Smooth muscle cell (in vitro differentiated cells): ENCODE measurements at regions not wholly inside any gene's neighbourhood (a gene's known extent, or its start where the extent isn't known, plus 50 kb on each side); places are given as distances from the start of the nearest gene placed in this dataset.

Experiments
- DNase-seq: peaks from one replicate; lab custom pipeline; 2025; ENCODE audit not compliant: unreplicated experiment; lab: John Stamatoyannopoulos, UW
- H2AFZ ChIP-seq: fragments of 200-600 bp; sonication (generic); 2 replicates; pipeline ENCODE4 v1.6.0; 2016; ENCODE audit warnings: antibody characterized with exemption, low read depth, mild to moderate bottlenecking
- H3F3A ChIP-seq: fragments of 200-600 bp; sonication (generic); 2 replicates; pipeline ENCODE4 v1.6.0; 2017; ENCODE audit warnings: antibody characterized with exemption, low read depth
- H3K27ac ChIP-seq: fragments of 200-600 bp; sonication (generic); 2 replicates; pipeline ENCODE4 v1.5.1; 2016; ENCODE audit warnings: low read depth, mild to moderate bottlenecking
- H3K27me3 ChIP-seq: fragments of 200-600 bp; sonication (generic); 2 replicates; pipeline ENCODE4 v1.6.1; 2016; ENCODE audit warnings: low read depth, mild to moderate bottlenecking
- H3K36me3 ChIP-seq: fragments of 200-600 bp; sonication (generic); 2 replicates; pipeline ENCODE4 v1.5.1; 2016; ENCODE audit warnings: low read depth
- H3K4me1 ChIP-seq: fragments of 200-600 bp; sonication (generic); 2 replicates; pipeline ENCODE4 v1.5.1; 2016; ENCODE audit warnings: low read depth
- H3K4me2 ChIP-seq: fragments of 200-600 bp; sonication (generic); 2 replicates; pipeline ENCODE4 v1.6.0; 2016; ENCODE audit warnings: mild to moderate bottlenecking
- H3K4me3 ChIP-seq: fragments of 200-600 bp; sonication (generic); 2 replicates; pipeline ENCODE4 v1.5.1; 2016; ENCODE audit warnings: mild to moderate bottlenecking
- H3K79me2 ChIP-seq: fragments of 200-600 bp; sonication (generic); 2 replicates; pipeline ENCODE4 v1.6.0; 2016; ENCODE audit warnings: low read depth, mild to moderate bottlenecking
- H3K9ac ChIP-seq: fragments of 200-600 bp; sonication (generic); 2 replicates; pipeline ENCODE4 v1.6.0; 2016; ENCODE audit warnings: low read depth
- H3K9me3 ChIP-seq: fragments of 200-600 bp; sonication (generic); replicated peaks from 2 replicates; pipeline ENCODE4 v1.5.1; 2016; ENCODE audit warnings: low read depth
- H4K20me1 ChIP-seq: fragments of 200-600 bp; sonication (generic); 2 replicates; pipeline ENCODE4 v1.6.0; 2016; ENCODE audit warnings: low read depth
- CTCF ChIP-seq: fragments of 200-600 bp; sonication (generic); IDR thresholded peaks from 2 replicates; pipeline ENCODE4 v1.5.1; 2017; ENCODE audit warnings: borderline replicate concordance, mild to moderate bottlenecking, antibody characterized with exemption; ENCODE audit not compliant: insufficient read depth, poor library complexity, severe bottlenecking
- WGBS: methylation state at CpG from one replicate; pipeline ENCODE4 v1.1.7; 2016; ENCODE audit warnings: low lambda C conversion rate; 5-methylcytosine and 5-hydroxymethylcytosine counted together

- TF ChIP-seq CTCF = no peak
- Histone ChIP-seq H3K9ac (no peak overlapping the region), H3K4me3 (no peak overlapping the region), H3K4me1 (no peaks in the 10 kb centered on the region), H4K20me1 (no peaks in the 10 kb centered on the region), H3K9me3 (no peaks in the 10 kb centered on the region), H3K27ac (no peak overlapping the region), H3K79me2 (no peaks in the 10 kb centered on the region), H3F3A (no peaks in the 10 kb centered on the region), H2AFZ (no peak overlapping the region), H3K27me3 (no peaks in the 10 kb centered on the region), H3K36me3 (no peaks in the 10 kb centered on the region), H3K4me2 (no peak overlapping the region)
- WGBS = 74% methylated on average over 1 of the region's 1 CpG
- no peak for DNase-seq
Observed at GRCh38 chr17:69620363-69620762, 205.9 kb downstream of the MAP2K6 start.

GRCh38 chr17:69625474-69625873, 211.0 kb downstream of the MAP2K6 start:
- DNase-seq = no peak
- Histone ChIP-seq H3F3A (no peaks in the 10 kb centered on the region), H3K79me2 (no peaks in the 10 kb centered on the region), H3K9ac (no peak overlapping the region), H3K4me1 (no peaks in the 10 kb centered on the region), H3K4me2 (no peak overlapping the region), H3K27ac (no peak overlapping the region), H4K20me1 (no peaks in the 10 kb centered on the region), H3K36me3 (no peaks in the 10 kb centered on the region), H3K27me3 (no peaks in the 10 kb centered on the region), H2AFZ (no peak overlapping the region), H3K9me3 (no peaks in the 10 kb centered on the region), H3K4me3 (no peak overlapping the region)
- WGBS = 74% methylated on average over 2 of the region's 2 CpGs
- TF ChIP-seq CTCF = no peak

- Histone ChIP-seq H2AFZ (no peak overlapping the region), H3K4me2 (no peak overlapping the region), H3K79me2 (no peaks in the 10 kb centered on the region), H3K9ac (no peak overlapping the region), H4K20me1 (no peaks in the 10 kb centered on the region), H3K36me3 (no peaks in the 10 kb centered on the region), H3K4me1 (no peaks in the 10 kb centered on the region), H3K9me3 (no peaks in the 10 kb centered on the region), H3K27me3 (no peaks in the 10 kb centered on the region), H3K4me3 (no peak overlapping the region), H3F3A (no peaks in the 10 kb centered on the region), H3K27ac (no peak overlapping the region)
- WGBS = 83% methylated on average over 1 of the region's 1 CpG
- no peak for DNase-seq
- no peak for TF ChIP-seq CTCF
Observed at GRCh38 chr17:69630056-69630635, 215.6 kb downstream of the MAP2K6 start.

GRCh38 chr17:69634844-69635243, 220.3 kb downstream of the MAP2K6 start:
- Histone ChIP-seq H3K27ac (no peak overlapping the region), H3K4me3 (no peak overlapping the region), H3K79me2 (no peaks in the 10 kb centered on the region), H2AFZ (no peak overlapping the region), H3K27me3 (no peaks in the 10 kb centered on the region), H3K36me3 (no peaks in the 10 kb centered on the region), H3K4me1 (peaks cover 11% of the 10 kb centered on the region), H3K9me3 (no peaks in the 10 kb centered on the region), H3F3A (no peaks in the 10 kb centered on the region), H4K20me1 (no peaks in the 10 kb centered on the region), H3K4me2 (no peak overlapping the region), H3K9ac (no peak overlapping the region)
- DNase-seq = no peak
- TF ChIP-seq CTCF = no peak
- WGBS = 100% methylated on average over 1 of the region's 1 CpG
